ENCODE measurements at regions not wholly inside any gene's neighbourhood (a gene's known extent, or its start where the extent isn't known, plus 50 kb on each side); places are given as distances from the start of the nearest gene placed in this dataset.

DNA sequence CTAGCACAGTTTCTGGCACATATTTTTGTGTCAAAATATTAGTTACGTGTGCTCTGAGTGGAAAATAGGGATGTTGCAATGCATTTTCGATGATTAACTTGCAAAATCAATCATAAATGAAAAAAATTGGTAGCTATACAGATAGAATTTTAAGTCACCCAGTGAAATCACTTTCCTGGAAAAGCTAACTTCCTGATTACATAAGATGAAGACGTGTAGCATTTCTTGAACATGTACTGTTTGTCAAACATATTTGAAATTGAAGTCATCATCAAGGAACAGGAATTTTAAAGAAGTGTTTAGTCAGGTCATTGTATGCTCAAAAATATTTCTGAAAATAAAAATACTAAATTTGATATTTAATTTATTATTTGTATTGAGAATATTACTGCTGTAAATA lies 977.7 kb downstream of the PLOD2 start:
- no peaks in the 10 kb centered on the region for H3K36me3 ChIP-seq (ENCODE audit: insufficient read depth, low read length)
- ChIA-PET CTCF (no interaction called here), POLR2A (no interaction called here)
- H3K27me3 Mint-ChIP-seq, result no peaks in the 10 kb centered on the region
- no peaks in the 10 kb centered on the region for H3K4me1 ChIP-seq (ENCODE audit: insufficient read depth, low read length)
- no peak for ATAC-seq (ENCODE audit: poor library complexity)
- H3K27me3 ChIP-seq (ENCODE audit: control insufficient read depth in 1 of 2, insufficient read depth in 2 of 2, low read length in 2 of 2), result no peaks in the 10 kb centered on the region
- intact Hi-C loops (cut with DNase I, micrococcal nuclease), result no loop called here
- H3K9me3 ChIP-seq (ENCODE audit: control insufficient read depth in 1 of 2, insufficient read depth in 1 of 2, low read length in 2 of 2), result no peaks in the 10 kb centered on the region
- H3K4me3 Mint-ChIP-seq, result no peak overlapping the region
- H3K27ac Mint-ChIP-seq, result no peak overlapping the region
- no peak overlapping the region for H3K4me3 ChIP-seq (ENCODE audit: low read length)
- no peak for DNase-seq
- H3K36me3 Mint-ChIP-seq (ENCODE audit: low read depth), result no peaks in the 10 kb centered on the region
- H3K4me1 Mint-ChIP-seq (ENCODE audit: low read depth), result no peaks in the 10 kb centered on the region
- no peaks in the 10 kb centered on the region for H3K9me3 Mint-ChIP-seq
- no peak for TF ChIP-seq CTCF (IDR thresholded peaks at IDR 0.05)
- H3K27ac ChIP-seq (ENCODE audit: low read depth in 1 of 2, low read length in 2 of 2), result no peak overlapping the region

- TF ChIP-seq CTCF (IDR thresholded peaks at IDR 0.05), result no peak
- no peaks in the 10 kb centered on the region for H3K27me3 ChIP-seq (ENCODE audit: control insufficient read depth in 1 of 2, insufficient read depth in 2 of 2, low read length in 2 of 2)
- POLR2A ChIA-PET, result no interaction called here
- no peak overlapping the region for H3K27ac ChIP-seq (ENCODE audit: low read depth in 1 of 2, low read length in 2 of 2)
- Mint-ChIP-seq H3K36me3 (ENCODE audit: low read depth) (no peaks in the 10 kb centered on the region), H3K4me1 (ENCODE audit: low read depth) (no peaks in the 10 kb centered on the region), H3K27me3 (no peaks in the 10 kb centered on the region), H3K27ac (no peak overlapping the region), H3K9me3 (no peaks in the 10 kb centered on the region), H3K4me3 (no peak overlapping the region)
- H3K9me3 ChIP-seq (ENCODE audit: control insufficient read depth in 1 of 2, insufficient read depth in 1 of 2, low read length in 2 of 2), result no peaks in the 10 kb centered on the region
- H3K4me1 ChIP-seq (ENCODE audit: insufficient read depth, low read length), result no peaks in the 10 kb centered on the region
- H3K36me3 ChIP-seq (ENCODE audit: insufficient read depth, low read length), result no peaks in the 10 kb centered on the region
- intact Hi-C loops (cut with DNase I, micrococcal nuclease), result no loop called here
- CTCF ChIA-PET, result no interaction called here
- H3K4me3 ChIP-seq (ENCODE audit: low read length), result no peak overlapping the region
- no peak for ATAC-seq (ENCODE audit: poor library complexity)
- no peak for DNase-seq
These were observed 972.8 kb downstream of the PLOD2 start for GRCh38 chr3:145188079-145188770.

- ChIA-PET POLR2A (no interaction called here), CTCF (no interaction called here)
- Mint-ChIP-seq H3K4me1 (ENCODE audit: low read depth) (no peaks in the 10 kb centered on the region), H3K27ac (no peak overlapping the region), H3K36me3 (ENCODE audit: low read depth) (no peaks in the 10 kb centered on the region), H3K4me3 (no peak overlapping the region), H3K27me3 (no peaks in the 10 kb centered on the region), H3K9me3 (no peaks in the 10 kb centered on the region)
- Histone ChIP-seq H3K27me3 (ENCODE audit: control insufficient read depth in 1 of 2, insufficient read depth in 2 of 2, low read length in 2 of 2) (no peaks in the 10 kb centered on the region), H3K4me3 (ENCODE audit: low read length) (no peak overlapping the region), H3K27ac (ENCODE audit: low read depth in 1 of 2, low read length in 2 of 2) (no peak overlapping the region), H3K4me1 (ENCODE audit: insufficient read depth, low read length) (no peaks in the 10 kb centered on the region), H3K36me3 (ENCODE audit: insufficient read depth, low read length) (no peaks in the 10 kb centered on the region), H3K9me3 (ENCODE audit: control insufficient read depth in 1 of 2, insufficient read depth in 1 of 2, low read length in 2 of 2) (peaks cover 0 to 4% of the 10 kb centered on the region in 2 experiments)
- intact Hi-C loops (cut with DNase I, micrococcal nuclease), result no loop called here
- no peak for TF ChIP-seq CTCF (IDR thresholded peaks at IDR 0.05)
- ATAC-seq (ENCODE audit: poor library complexity) (no peak), DNase-seq (no peak)
These were observed 970.8 kb downstream of the PLOD2 start for GRCh38 chr3:145190138-145190537.
